CD14-positive monocyte (primary cell): ENCODE measurements at regions not wholly inside any gene's neighbourhood (a gene's known extent, or its start where the extent isn't known, plus 50 kb on each side); places are given as distances from the start of the nearest gene placed in this dataset.

Experiments
- DNase-seq, 3 donors: peaks; one replicate each; pipeline ENCODE4 v3.0.0-alpha.2; 2011 to 2022
- H2AFZ ChIP-seq: 2 replicates; pipeline ENCODE4 v1.6.0; 2012; ENCODE audit warnings: mild to moderate bottlenecking, low read depth, low read length, inconsistent platforms; ENCODE audit not compliant: insufficient read depth, poor library complexity, severe bottlenecking
- H3K27ac ChIP-seq, 2 donors: 1 replicate in 1 of 2; 2 replicates in 1 of 2; pipeline ENCODE4 v1.5.1; 2012 to 2013; ENCODE audit warnings: low read length in 2 of 2, control low read depth in 1 of 2, inconsistent platforms in 1 of 2, low read depth in 1 of 2, mild to moderate bottlenecking in 1 of 2
- H3K27me3 ChIP-seq, 2 donors: one replicate each; pipeline versions ENCODE4 v1.6.0 to v1.6.1; 2011 to 2013; ENCODE audit warnings: low read length in 2 of 2; ENCODE audit not compliant: control insufficient read depth in 2 of 2, insufficient read depth in 2 of 2
- H3K36me3 ChIP-seq, 2 donors: replicated peaks in 1 of 2; 1 replicate in 1 of 2; 2 replicates in 1 of 2; pipeline versions ENCODE4 v1.5.1 to v1.6.1; 2012 to 2013; ENCODE audit warnings: low read length in 2 of 2, control low read depth in 1 of 2, inconsistent platforms in 1 of 2, mild to moderate bottlenecking in 1 of 2; ENCODE audit not compliant: insufficient read depth in 2 of 2, control insufficient read depth in 1 of 2
- H3K4me1 ChIP-seq, 2 donors: 1 replicate in 1 of 2; 2 replicates in 1 of 2; pipeline versions ENCODE4 v1.5.1 to v1.6.1; 2012 to 2013; ENCODE audit warnings: low read length in 2 of 2, control low read depth in 1 of 2, inconsistent platforms in 1 of 2, mild to moderate bottlenecking in 1 of 2, moderate library complexity in 1 of 2; ENCODE audit not compliant: insufficient read depth in 2 of 2, control insufficient read depth in 1 of 2
- H3K4me2 ChIP-seq: replicated peaks from 2 replicates; pipeline ENCODE3; 2012; ENCODE audit warnings: low read length, moderate library complexity, mild to moderate bottlenecking; ENCODE audit not compliant: poor library complexity, severe bottlenecking; ENCODE audit errors: extremely low read depth
- H3K4me3 ChIP-seq, 3 experiments: fragments of 200-600 bp in 1 of 3; sonication (generic) in 1 of 3; replicated peaks in 1 of 3; 1 replicate in 2 of 3; 2 replicates in 1 of 3; pipeline ENCODE4 v1.5.1; 2011 to 2013; ENCODE audit warnings: low read length in 3 of 3, mild to moderate bottlenecking in 3 of 3, control low read depth in 2 of 3, low read depth in 2 of 3, inconsistent platforms in 1 of 3, moderate library complexity in 1 of 3
- H3K79me2 ChIP-seq: 2 replicates; pipeline ENCODE4 v1.6.0; 2012; ENCODE audit warnings: mild to moderate bottlenecking, control low read depth, inconsistent platforms, low read length, moderate library complexity; ENCODE audit not compliant: insufficient read depth
- H3K9ac ChIP-seq: 2 replicates; pipeline ENCODE4 v1.6.0; 2017; ENCODE audit warnings: low read length, mild to moderate bottlenecking; ENCODE audit not compliant: insufficient read depth, poor library complexity, severe bottlenecking
- H3K9me3 ChIP-seq, 2 donors: replicated peaks in 1 of 2; 1 replicate in 1 of 2; 2 replicates in 1 of 2; pipeline versions ENCODE4 v1.5.1 to v1.6.1; 2012 to 2013; ENCODE audit warnings: low read length in 2 of 2, control low read depth in 1 of 2; ENCODE audit not compliant: control insufficient read depth in 1 of 2, insufficient read depth in 1 of 2
- H4K20me1 ChIP-seq: 2 replicates; pipeline ENCODE4 v1.6.0; 2012; ENCODE audit warnings: mild to moderate bottlenecking, low read length, control low read depth, moderate library complexity; ENCODE audit not compliant: insufficient read depth
- H3K27ac Mint-ChIP-seq, 7 donors: one replicate each; pipeline ENCODE4 v1.8.0; 2020; ENCODE audit warnings: mild to moderate bottlenecking in 7 of 7, mixed read lengths in 7 of 7, moderate library complexity in 6 of 7, inconsistent platforms in 2 of 7
- H3K27me3 Mint-ChIP-seq, 3 donors: one replicate each; pipeline ENCODE4 v1.8.0; 2021 to 2022; ENCODE audit warnings: low read depth in 3 of 3, mild to moderate bottlenecking in 3 of 3, mixed read lengths in 3 of 3, moderate library complexity in 3 of 3, inconsistent platforms in 1 of 3
- H3K36me3 Mint-ChIP-seq, 2 donors: one replicate each; pipeline ENCODE4 v1.8.0; 2020; ENCODE audit warnings: mixed read lengths in 2 of 2, inconsistent platforms in 1 of 2, mild to moderate bottlenecking in 1 of 2
- H3K4me1 Mint-ChIP-seq: one replicate; pipeline ENCODE4 v1.8.0; 2020; ENCODE audit warnings: mild to moderate bottlenecking, mixed read lengths
- H3K4me3 Mint-ChIP-seq, 2 donors: one replicate each; pipeline ENCODE4 v1.8.0; 2020; ENCODE audit warnings: mild to moderate bottlenecking in 2 of 2, mixed read lengths in 2 of 2, moderate library complexity in 1 of 2
- H3K9me3 Mint-ChIP-seq, 7 donors: one replicate each; pipeline ENCODE4 v1.8.0; 2020 to 2022; ENCODE audit warnings: mixed read lengths in 7 of 7, mild to moderate bottlenecking in 6 of 7, moderate library complexity in 6 of 7, inconsistent platforms in 2 of 7
- CTCF ChIP-seq: fragments of 200-600 bp; IDR thresholded peaks from one replicate; pipeline ENCODE4 v1.8.0; 2022; ENCODE audit warnings: antibody characterized with exemption, mild to moderate bottlenecking
- WGBS: methylation state at CpG from one replicate; pipeline ENCODE4 v1.1.5; 2013; ENCODE audit warnings: missing lambda C conversion rate; ENCODE audit not compliant: insufficient coverage; 5-methylcytosine and 5-hydroxymethylcytosine counted together
- intact Hi-C, 2 donors: fragments of 100-400 bp; cut with micrococcal nuclease; formaldehyde crosslinking; loops; one replicate each; pipeline versions ENCODE4 v1.15.0 to v1.15.1; 2023

- Mint-ChIP-seq H3K4me1 (peaks cover 10% of the 10 kb centered on the region), H3K36me3 (no peaks in the 10 kb centered on the region), H3K27me3 (peaks cover 1 to 3% (median 2%) of the 10 kb centered on the region in 3 donors), H3K27ac (no peak overlapping the region), H3K4me3 (no peak overlapping the region), H3K9me3 (peaks cover 0 to 2% (median 0%) of the 10 kb centered on the region in 7 donors)
- Histone ChIP-seq H3K9me3 (no peaks in the 10 kb centered on the region), H2AFZ (no peak overlapping the region), H3K36me3 (no peaks in the 10 kb centered on the region), H3K4me3 (no peak overlapping the region), H3K79me2 (no peaks in the 10 kb centered on the region), H3K27ac (no peak overlapping the region), H3K4me2 (no peak overlapping the region), H3K4me1 (no peaks in the 10 kb centered on the region), H3K9ac (no peak overlapping the region), H4K20me1 (no peaks in the 10 kb centered on the region), H3K27me3 (no peaks in the 10 kb centered on the region)
- intact Hi-C loops, result no loop called here
- no peak for DNase-seq
- TF ChIP-seq CTCF, result no peak
- WGBS, result 87% methylated on average over 6 of the region's 6 CpGs
Observed at GRCh38 chr9:532707-533106, 308.8 kb upstream of the DMRT1 start.

GRCh38 chr9:534886-535285 lies 306.6 kb upstream of the DMRT1 start:
- Histone ChIP-seq H3K4me3 (no peak overlapping the region), H3K27ac (no peak overlapping the region), H3K4me2 (no peak overlapping the region), H3K79me2 (no peaks in the 10 kb centered on the region), H4K20me1 (no peaks in the 10 kb centered on the region), H3K27me3 (no peaks in the 10 kb centered on the region), H2AFZ (no peak overlapping the region), H3K36me3 (no peaks in the 10 kb centered on the region), H3K9ac (no peak overlapping the region), H3K9me3 (peaks cover 0 to 2% of the 10 kb centered on the region in 2 donors), H3K4me1 (no peaks in the 10 kb centered on the region)
- TF ChIP-seq CTCF, result no peak
- intact Hi-C loops, result no loop called here
- Mint-ChIP-seq H3K9me3 (peaks cover 0 to 7% (median under 1%) of the 10 kb centered on the region in 7 donors), H3K27ac (no peak overlapping the region), H3K4me3 (no peak overlapping the region), H3K36me3 (no peaks in the 10 kb centered on the region), H3K4me1 (peaks cover 15% of the 10 kb centered on the region), H3K27me3 (peaks cover 1 to 3% (median 2%) of the 10 kb centered on the region in 3 donors)
- 61% methylated on average over 3 of the region's 4 CpGs for WGBS
- DNase-seq, result no peak
